ENCODE measurements at regions not wholly inside any gene's neighbourhood (a gene's known extent, or its start where the extent isn't known, plus 50 kb on each side); places are given as distances from the start of the nearest gene placed in this dataset.

- DNase-seq = no peak
- in situ Hi-C loops (cut with HindIII; ENCODE audit: low pct_ligation_motif_present, low sequenced_read_pairs) = no loop called here
- Histone ChIP-seq H3K27me3 (replicated peaks) (no peaks in the 10 kb centered on the region), H3K36me3 (replicated peaks) (no peaks in the 10 kb centered on the region), H3K4me3 (ENCODE audit: low read depth, low read length) (no peak overlapping the region), H3K27ac (no peak overlapping the region)
- TF ChIP-seq CTCF (IDR thresholded peaks at IDR 0.05; ENCODE audit: low read depth, low read length, missing control alignments) = no peak
Observed at GRCh38 chr9:7328453-7328852, 471.1 kb downstream of the DMAC1 start.

GRCh38 chr9:7325995-7326394 is 473.6 kb downstream of the DMAC1 start:
- no peaks in the 10 kb centered on the region for H3K27me3 ChIP-seq (replicated peaks)
- no peak overlapping the region for H3K4me3 ChIP-seq (ENCODE audit: low read depth, low read length)
- DNase-seq = no peak
- in situ Hi-C loops (cut with HindIII; ENCODE audit: low pct_ligation_motif_present, low sequenced_read_pairs) = no loop called here
- no peaks in the 10 kb centered on the region for H3K36me3 ChIP-seq (replicated peaks)
- no peak for TF ChIP-seq CTCF (IDR thresholded peaks at IDR 0.05; ENCODE audit: low read depth, low read length, missing control alignments)
- no peak overlapping the region for H3K27ac ChIP-seq

- no peak for DNase-seq
- H3K27ac ChIP-seq = no peak overlapping the region
- no peaks in the 10 kb centered on the region for H3K36me3 ChIP-seq (replicated peaks)
- H3K27me3 ChIP-seq (replicated peaks) = no peaks in the 10 kb centered on the region
- in situ Hi-C loops (cut with HindIII; ENCODE audit: low pct_ligation_motif_present, low sequenced_read_pairs) = no loop called here
- no peak for TF ChIP-seq CTCF (IDR thresholded peaks at IDR 0.05; ENCODE audit: low read depth, low read length, missing control alignments)
- H3K4me3 ChIP-seq (ENCODE audit: low read depth, low read length) = no peak overlapping the region
Observed at GRCh38 chr9:7324152-7324598, 475.4 kb downstream of the DMAC1 start.

- in situ Hi-C loops (cut with HindIII; ENCODE audit: low pct_ligation_motif_present, low sequenced_read_pairs) = no loop called here
- H3K27me3 ChIP-seq (replicated peaks) = no peaks in the 10 kb centered on the region
- DNase-seq = no peak
- H3K4me3 ChIP-seq (ENCODE audit: low read depth, low read length) = no peak overlapping the region
- no peak for TF ChIP-seq CTCF (IDR thresholded peaks at IDR 0.05; ENCODE audit: low read depth, low read length, missing control alignments)
- H3K36me3 ChIP-seq (replicated peaks) = no peaks in the 10 kb centered on the region
- no peak overlapping the region for H3K27ac ChIP-seq
Observed at GRCh38 chr9:7320841-7321240, 478.7 kb downstream of the DMAC1 start.

GRCh38 chr9:7320139-7320538 is 479.4 kb downstream of the DMAC1 start:
- Histone ChIP-seq H3K4me3 (ENCODE audit: low read depth, low read length) (no peak overlapping the region), H3K27ac (no peak overlapping the region), H3K27me3 (replicated peaks) (no peaks in the 10 kb centered on the region), H3K36me3 (replicated peaks) (no peaks in the 10 kb centered on the region)
- no peak for TF ChIP-seq CTCF (IDR thresholded peaks at IDR 0.05; ENCODE audit: low read depth, low read length, missing control alignments)
- peak; percentile 78 for DNase-seq
- in situ Hi-C loops (cut with HindIII; ENCODE audit: low pct_ligation_motif_present, low sequenced_read_pairs) = no loop called here

GRCh38 chr9:7318920-7319319 is 480.7 kb downstream of the DMAC1 start:
- Histone ChIP-seq H3K4me3 (ENCODE audit: low read depth, low read length) (no peak overlapping the region), H3K27ac (no peak overlapping the region), H3K27me3 (replicated peaks) (no peaks in the 10 kb centered on the region), H3K36me3 (replicated peaks) (no peaks in the 10 kb centered on the region)
- TF ChIP-seq CTCF (IDR thresholded peaks at IDR 0.05; ENCODE audit: low read depth, low read length, missing control alignments) = no peak
- no peak for DNase-seq
- in situ Hi-C loops (cut with HindIII; ENCODE audit: low pct_ligation_motif_present, low sequenced_read_pairs) = no loop called here

Measured in brain microvascular endothelial cell (primary cell).